ENCODE measurements at regions not wholly inside any gene's neighbourhood (a gene's known extent, or its start where the extent isn't known, plus 50 kb on each side); places are given as distances from the start of the nearest gene placed in this dataset.

GRCh38 chr11:96642583-96642982, 252.8 kb downstream of the JRKL start:
- no peak overlapping the region for H3K4me2 ChIP-seq
- POLR2A ChIA-PET: no interaction called here
- no peak for ATAC-seq
- H3K9me3 ChIP-seq: no peaks in the 10 kb centered on the region
- no peak overlapping the region for H3K4me3 ChIP-seq
- no peak overlapping the region for H3K27ac ChIP-seq
- 0% methylated on average over 1 of the region's 1 CpG for WGBS (ENCODE audit: missing lambda C conversion rate)
- CTCF ChIA-PET: no interaction called here
- no peak for TF ChIP-seq POLR2A (IDR thresholded peaks at IDR 0.05; ENCODE audit: low read length)
- TF ChIP-seq MAFK (IDR thresholded peaks at IDR 0.05; ENCODE audit: partially characterized antibody): peak; percentile 34
- no peaks in the 10 kb centered on the region for H3K4me1 ChIP-seq
- no peak for FAIRE-seq
- no peak for DNase-seq (ENCODE audit: low read depth in 1 of 2, low spot score in 1 of 2)

- Histone ChIP-seq H3K27ac (no peak overlapping the region), H3K9me3 (no peaks in the 10 kb centered on the region), H3K4me1 (no peaks in the 10 kb centered on the region), H3K4me2 (no peak overlapping the region), H3K4me3 (no peak overlapping the region)
- no peak for FAIRE-seq
- WGBS (ENCODE audit: missing lambda C conversion rate): 9% methylated on average over 5 of the region's 5 CpGs
- no peak for DNase-seq (ENCODE audit: low read depth in 1 of 2, low spot score in 1 of 2)
- CTCF ChIA-PET: no interaction called here
- POLR2A ChIA-PET: no interaction called here
- no peak for ATAC-seq
- no peak for TF ChIP-seq KDM1A (IDR thresholded peaks at IDR 0.05; ENCODE audit: low read depth)
- no peak for TF ChIP-seq HES2 (IDR thresholded peaks at IDR 0.05)
- TF ChIP-seq HMGXB4 (CRISPR knock-in tag; IDR thresholded peaks at IDR 0.05; ENCODE audit: borderline replicate concordance): no peak
- TF ChIP-seq ZC3H11A (IDR thresholded peaks at IDR 0.05): no peak
- no peak for TF ChIP-seq KDM5A (IDR thresholded peaks at IDR 0.05)
- no peak for TF ChIP-seq HEYL (CRISPR knock-in tag; IDR thresholded peaks at IDR 0.05)
- no peak for TF ChIP-seq EP300 (IDR thresholded peaks at IDR 0.05)
- TF ChIP-seq ATOH8 (CRISPR knock-in tag; IDR thresholded peaks at IDR 0.05; ENCODE audit: low read depth): no peak
These were observed 253.4 kb downstream of the JRKL start for GRCh38 chr11:96643173-96643572.

- H3K4me3 ChIP-seq: no peak overlapping the region
- no peak for FAIRE-seq
- 23% methylated on average over 5 of the region's 5 CpGs for WGBS (ENCODE audit: missing lambda C conversion rate)
- H3K4me1 ChIP-seq: no peaks in the 10 kb centered on the region
- CTCF ChIA-PET: no interaction called here
- H3K4me2 ChIP-seq: no peak overlapping the region
- no peaks in the 10 kb centered on the region for H3K9me3 ChIP-seq
- no peak overlapping the region for H3K27ac ChIP-seq
- no peak for TF ChIP-seq BCL3 (IDR thresholded peaks at IDR 0.05)
- TF ChIP-seq POLR2A (IDR thresholded peaks at IDR 0.05; ENCODE audit: low read length): no peak
- TF ChIP-seq MAFK (IDR thresholded peaks at IDR 0.05; ENCODE audit: partially characterized antibody): no peak
- no peak for TF ChIP-seq ZC3H11A (IDR thresholded peaks at IDR 0.05)
- no peak for TF ChIP-seq SMC3 (IDR thresholded peaks at IDR 0.05)
- TF ChIP-seq BHLHE40 (IDR thresholded peaks at IDR 0.05; ENCODE audit: low read depth, low read length): no peak
- no peak for TF ChIP-seq FOSB (CRISPR knock-in tag; IDR thresholded peaks at IDR 0.05)
- TF ChIP-seq RNF2 (IDR thresholded peaks at IDR 0.05; ENCODE audit: borderline replicate concordance, low read depth): no peak
- no peak for TF ChIP-seq TP53 (CRISPR knock-in tag; IDR thresholded peaks at IDR 0.05)
- TF ChIP-seq CBX2 (IDR thresholded peaks at IDR 0.05; ENCODE audit: borderline replicate concordance, low read depth): no peak
- no peak for TF ChIP-seq JUN (IDR thresholded peaks at IDR 0.05)
- TF ChIP-seq RARB (CRISPR knock-in tag; IDR thresholded peaks at IDR 0.05): no peak
- POLR2A ChIA-PET: no interaction called here
- no peak for DNase-seq (ENCODE audit: low read depth in 1 of 2, low spot score in 1 of 2)
- no peak for ATAC-seq
These were observed 257.8 kb downstream of the JRKL start for GRCh38 chr11:96647621-96648020.

Measured in A549 (cell line).